HCT116 (cell line): ENCODE measurements at regions not wholly inside any gene's neighbourhood (a gene's known extent, or its start where the extent isn't known, plus 50 kb on each side); places are given as distances from the start of the nearest gene placed in this dataset.

Experiments
- ATAC-seq: fragments of 200-7000 bp; cut with Tn5 transposase; 2 replicates; pipeline ENCODE4 v1.9.1; 2020; ENCODE audit warnings: mild to moderate bottlenecking, moderate library complexity
- BruUV-seq: library from RNA; stranded (reverse); fragments of 400-500 nt; replicated peaks from 2 replicates; lab custom pipeline; 2021; lab: Mats Ljungman, UMichigan
- CTCF ChIA-PET: fragments of 300-600 bp; sonication (Branson Sonifier 250); formaldehyde crosslinking; loops from one replicate; lab custom pipeline; 2021; ENCODE audit warnings: antibody characterized with exemption; lab: Charles Lee
- POLR2A ChIA-PET: fragments of 300-600, 350-600 bp; sonication (Branson Sonifier 250); formaldehyde crosslinking; loops from one replicate; lab custom pipeline; 2021; ENCODE audit warnings: antibody characterized with exemption; lab: Charles Lee
- RAD21 ChIA-PET, 2 experiments: fragments of 300-600 bp; sonication (Branson Sonifier 250); formaldehyde crosslinking; loops; one replicate each; lab custom pipeline; 2023; ENCODE audit warnings: low total read pairs in 2 of 2; ENCODE audit not compliant: uncharacterized antibody in 2 of 2, unreplicated experiment in 2 of 2, low non-redundant PET in 1 of 2; lab: Charles Lee
- DNase-seq: peaks from one replicate; pipeline ENCODE4 v3.0.0-alpha.2; 2010; ENCODE audit warnings: low read depth, low spot score
- H2AFZ ChIP-seq: fragments of 200-600 bp; shearing (Covaris generic), sonication (generic); 2 replicates; pipeline ENCODE4 v1.6.1; 2017; ENCODE audit warnings: low read depth, mixed run types, mixed read lengths, antibody characterized with exemption, low read length; ENCODE audit not compliant: poor library complexity, severe bottlenecking
- H3K27ac ChIP-seq: 2 replicates; pipeline ENCODE4 v1.5.1; 2012; ENCODE audit warnings: low read depth, low read length
- H3K27me3 ChIP-seq: fragments of 200-600 bp; sonication (generic); 2 replicates; pipeline ENCODE4 v1.6.1; 2016; ENCODE audit warnings: mixed run types, low read length, mixed read lengths; ENCODE audit not compliant: insufficient read depth
- H3K36me3 ChIP-seq, 2 experiments: fragments of 200-500 bp in 1 of 2; fragments of 200-600 bp in 1 of 2; sonication (Bioruptor generic) in 1 of 2; sonication (generic) in 1 of 2; 2 replicates each; pipeline versions ENCODE4 v1.5.1 to v1.6.1; 2014 to 2016; ENCODE audit warnings: low read length in 2 of 2, inconsistent platforms in 1 of 2, mixed read lengths in 1 of 2, mixed run types in 1 of 2; ENCODE audit not compliant: insufficient read depth in 2 of 2, control insufficient read depth in 1 of 2
- H3K4me1 ChIP-seq, 2 experiments: fragments of 200-600 bp in 1 of 2; sonication (generic) in 1 of 2; 2 replicates each; pipeline versions ENCODE4 v1.5.1 to v1.6.1; 2012 to 2017; ENCODE audit warnings: low read length in 2 of 2, inconsistent platforms in 1 of 2, mild to moderate bottlenecking in 1 of 2, mixed read lengths in 1 of 2, mixed run types in 1 of 2, moderate library complexity in 1 of 2; ENCODE audit not compliant: insufficient read depth in 2 of 2, control insufficient read depth in 1 of 2
- H3K4me2 ChIP-seq: fragments of 200-600 bp; sonication (generic); 2 replicates; pipeline ENCODE4 v1.6.1; 2017; ENCODE audit warnings: mixed run types, low read length, mixed read lengths
- H3K4me3 ChIP-seq, 2 experiments: fragments of 200-600 bp in 1 of 2; sonication (generic) in 1 of 2; replicated peaks in 1 of 2; 2 replicates each; pipeline ENCODE4 v1.5.1; 2011 to 2016; ENCODE audit warnings: low read length in 2 of 2, control low read depth in 1 of 2, low read depth in 1 of 2, mild to moderate bottlenecking in 1 of 2, mixed read lengths in 1 of 2, mixed run types in 1 of 2
- H3K79me2 ChIP-seq: fragments of 200-600 bp; sonication (generic); 2 replicates; pipeline ENCODE4 v1.6.1; 2017; ENCODE audit warnings: mild to moderate bottlenecking, mixed run types, low read length, moderate library complexity, mixed read lengths; ENCODE audit not compliant: insufficient read depth
- H3K9ac ChIP-seq: fragments of 200-600 bp; sonication (generic); 2 replicates; pipeline ENCODE4 v1.6.1; 2016; ENCODE audit warnings: low read length, mixed read lengths
- H3K9me2 ChIP-seq: fragments of 200-600 bp; sonication (generic), shearing (Covaris generic); 2 replicates; pipeline ENCODE4 v1.6.1; 2017; ENCODE audit warnings: mixed run types, mild to moderate bottlenecking, moderate library complexity; ENCODE audit not compliant: insufficient read depth
- H3K9me3 ChIP-seq, 2 experiments: fragments of 200-500 bp in 1 of 2; fragments of 200-600 bp in 1 of 2; sonication (Bioruptor generic) in 1 of 2; sonication (generic) in 1 of 2; 2 replicates each; pipeline ENCODE4 v1.6.1; 2014 to 2017; ENCODE audit warnings: low read length in 2 of 2, mixed read lengths in 2 of 2, inconsistent platforms in 1 of 2, low read depth in 1 of 2, mild to moderate bottlenecking in 1 of 2, mixed run types in 1 of 2, moderate library complexity in 1 of 2; ENCODE audit not compliant: control insufficient read depth in 1 of 2, insufficient read depth in 1 of 2
- H4K20me1 ChIP-seq: fragments of 200-600 bp; sonication (generic), shearing (Covaris generic); 2 replicates; pipeline ENCODE4 v1.6.1; 2017; ENCODE audit warnings: mixed run types, mild to moderate bottlenecking, moderate library complexity; ENCODE audit not compliant: insufficient read depth
- ATF3 ChIP-seq: IDR thresholded peaks from 2 replicates; pipeline ENCODE4 v1.6.1; 2012
- CEBPB ChIP-seq: IDR thresholded peaks from 2 replicates; pipeline ENCODE4 v1.6.1; 2012; ENCODE audit warnings: low read depth
- CTCF ChIP-seq, 3 experiments: fragments of 200-600 bp in 1 of 3; sonication (generic) in 1 of 3; IDR thresholded peaks in 2 of 3; conservative IDR thresholded peaks in 1 of 3; 2 replicates each; pipeline ENCODE4 v1.5.1; 2012 to 2017; ENCODE audit warnings: low read depth in 2 of 3, low read length in 2 of 3, antibody characterized with exemption in 1 of 3, borderline replicate concordance in 1 of 3, control low read depth in 1 of 3, mild to moderate bottlenecking in 1 of 3, mixed read lengths in 1 of 3, mixed run types in 1 of 3, moderate library complexity in 1 of 3; ENCODE audit not compliant: insufficient read depth in 1 of 3
- EGR1 ChIP-seq: IDR thresholded peaks from 2 replicates; pipeline ENCODE4 v1.6.1; 2012; ENCODE audit warnings: low read depth
- EZH2 ChIP-seq: fragments of 200-600 bp; sonication (generic); IDR thresholded peaks from 2 replicates; pipeline ENCODE4 v1.6.1; 2017; ENCODE audit warnings: antibody characterized with exemption, mixed run types
- FOSL1 ChIP-seq: IDR thresholded peaks from 2 replicates; pipeline ENCODE4 v1.6.1; 2012; ENCODE audit warnings: low read depth
- JUND ChIP-seq: IDR thresholded peaks from 2 replicates; pipeline ENCODE4 v1.6.1; 2012
- RAD21 ChIP-seq: IDR thresholded peaks from 2 replicates; pipeline ENCODE4 v1.6.1; 2012; ENCODE audit warnings: low read depth, mild to moderate bottlenecking
- SP1 ChIP-seq: IDR thresholded peaks from 2 replicates; pipeline ENCODE4 v1.6.1; 2012; ENCODE audit warnings: low read depth
- YY1 ChIP-seq: IDR thresholded peaks from 2 replicates; pipeline ENCODE4 v1.6.1; 2011; ENCODE audit warnings: low read length, low read depth, moderate library complexity, mild to moderate bottlenecking; ENCODE audit not compliant: insufficient replicate concordance; ENCODE audit errors: extremely low read depth
- ZFX ChIP-seq: fragments of 450-650 bp; IDR thresholded peaks from 2 replicates; pipeline ENCODE4 v1.6.1; 2017
- ZNF274 ChIP-seq: fragments of 200-500 bp; sonication (Bioruptor generic); IDR thresholded peaks from 2 replicates; pipeline ENCODE4 v1.6.1; 2014; ENCODE audit warnings: mild to moderate bottlenecking, low read depth, low read length, inconsistent platforms
- intact Hi-C: fragments of 100-400 bp; cut with micrococcal nuclease; formaldehyde crosslinking; loops from 2 replicates; pipeline ENCODE4 v1.10.0; 2022
- TF ChIP-seq, protein P1 (sequence below): IDR thresholded peaks from 2 replicates; pipeline ENCODE4 v1.6.1; 2012

- Histone ChIP-seq H3K4me2 (peak overlapping the region; percentile 11; the same call in 1 of the 2 replicates), H4K20me1 (no peaks in the 10 kb centered on the region), H3K4me3 (no peak overlapping the region), H3K4me1 (peaks cover 0 to 38% of the 10 kb centered on the region in 2 experiments; a peak in 3 of 4 replicates), H3K36me3 (no peaks in the 10 kb centered on the region), H3K27ac (no peak overlapping the region), H3K9ac (no peak overlapping the region), H3K9me2 (no peaks in the 10 kb centered on the region), H3K27me3 (peaks cover 3% of the 10 kb centered on the region; the same call in 1 of the 2 replicates), H3K9me3 (no peaks in the 10 kb centered on the region), H3K79me2 (no peaks in the 10 kb centered on the region), H2AFZ (no peak overlapping the region)
- DNase-seq = no peak
- ChIA-PET POLR2A (no interaction called here), CTCF (no interaction called here), RAD21 (no interaction called here)
- ATAC-seq = no peak
- no TSS peak for BruUV-seq
- TF ChIP-seq SP1 (no peak), EGR1 (no peak), JUND (no peak), ZNF274 (no peak), CEBPB (no peak), RAD21 (no peak), FOSL1 (no peak), ZFX (no peak), CTCF (IDR thresholded peaks at IDR 0.05 in 2 of 3, conservative IDR thresholded peaks at IDR 0.05 in 1 of 3; ENCODE audit: borderline replicate concordance in 1 of 3, insufficient read depth in 1 of 3, low read depth in 2 of 3, low read length in 2 of 3) (no peak), YY1 (no peak), ATF3 (no peak), EZH2 (no peak)
- TF ChIP-seq, protein P1, sequence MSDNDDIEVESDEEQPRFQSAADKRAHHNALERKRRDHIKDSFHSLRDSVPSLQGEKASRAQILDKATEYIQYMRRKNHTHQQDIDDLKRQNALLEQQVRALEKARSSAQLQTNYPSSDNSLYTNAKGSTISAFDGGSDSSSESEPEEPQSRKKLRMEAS = no peak
- intact Hi-C loops = loop anchor here (10.0 kb wide), 1 partner anchor 83 kb away; no protein-coding TSS in a partner anchor
Measured at GRCh38 chr20:22791396-22791795, 207.0 kb upstream of the FOXA2 start.
